ENCODE measurements at regions not wholly inside any gene's neighbourhood (a gene's known extent, or its start where the extent isn't known, plus 50 kb on each side); places are given as distances from the start of the nearest gene placed in this dataset.
A peak's percentile ranks its signal among the peaks of the same experiment; 100 is the strongest.

DNA sequence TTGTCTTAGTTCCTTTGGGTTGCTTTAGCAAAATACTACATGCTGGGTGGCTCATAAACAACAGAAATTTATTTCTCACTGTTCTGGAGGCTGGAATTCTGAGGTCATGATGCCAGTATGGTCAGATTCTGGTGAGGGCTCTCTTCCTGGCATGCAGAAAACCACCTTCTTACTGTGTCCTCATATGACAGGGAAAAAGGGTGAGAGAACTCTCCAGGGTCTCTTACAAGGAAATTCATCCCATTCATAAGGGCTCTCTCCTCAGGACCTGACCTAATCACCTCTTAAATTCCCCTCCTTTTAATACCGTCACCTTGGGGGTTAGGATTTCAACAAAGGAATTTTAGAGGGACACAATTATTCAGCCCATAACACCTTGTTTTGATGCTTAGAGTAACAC lies 243.1 kb upstream of the TNP1 start:
- DNase-seq: no peak

DNA sequence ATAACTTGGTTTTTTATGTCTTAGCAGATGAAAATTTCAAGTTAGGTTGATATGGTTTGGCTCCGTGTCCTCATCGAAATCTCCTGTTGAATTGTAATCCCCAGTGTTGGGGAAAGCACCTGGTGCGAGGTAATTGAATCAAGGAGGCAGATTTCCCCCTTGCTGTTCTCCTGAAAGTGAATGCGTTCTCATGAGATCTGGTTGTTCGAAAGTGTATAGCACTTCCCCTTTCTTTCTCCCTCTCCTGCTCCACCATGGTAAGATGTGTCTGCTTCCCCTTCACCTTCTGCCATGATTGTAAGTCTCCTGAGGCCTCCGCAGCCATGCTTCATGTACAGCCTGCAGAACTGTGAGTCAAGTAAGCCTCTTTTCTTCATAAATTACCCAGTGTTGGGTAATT lies 242.1 kb upstream of the TNP1 start:
- no peak for DNase-seq

DNA sequence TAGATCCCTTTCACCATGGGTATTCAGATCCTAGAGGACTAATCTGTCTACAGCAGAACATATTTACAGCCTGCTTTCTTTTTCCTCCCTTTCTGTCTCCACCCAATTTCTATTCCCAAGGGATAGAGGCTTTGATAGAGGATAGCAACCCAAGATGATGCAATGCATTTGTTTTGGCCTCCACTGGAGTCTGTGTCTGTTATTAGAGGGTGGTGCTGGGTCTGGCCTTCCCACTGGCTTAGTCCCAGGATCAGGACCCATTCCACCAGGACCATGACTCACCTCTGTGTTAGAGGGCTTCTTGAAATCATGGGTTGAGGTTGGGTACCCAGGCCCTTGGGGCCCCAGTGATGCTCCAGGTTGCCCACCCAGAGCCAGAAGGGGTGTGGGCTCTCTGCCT lies 239.7 kb upstream of the TNP1 start:
- DNase-seq: no peak

DNA sequence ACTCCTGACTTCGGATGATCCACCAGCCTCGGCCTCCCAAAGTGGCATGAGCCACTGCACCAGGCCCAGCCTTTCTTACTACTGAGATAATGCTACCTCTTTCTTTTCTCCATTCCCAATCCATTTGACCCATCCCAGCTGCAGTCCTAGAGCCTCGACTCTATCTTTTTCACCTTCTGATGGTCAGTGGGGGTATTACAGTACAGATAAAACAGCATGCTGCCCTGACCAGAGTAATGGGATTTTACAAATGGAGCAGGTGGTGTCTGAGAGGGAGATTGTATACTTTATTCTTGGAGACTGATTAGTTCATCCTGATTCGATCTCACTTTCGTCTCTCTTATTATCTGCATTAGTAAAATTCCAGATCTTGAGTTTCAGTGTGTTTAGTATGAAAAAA lies 238.6 kb upstream of the TNP1 start:
- DNase-seq: no peak

DNA sequence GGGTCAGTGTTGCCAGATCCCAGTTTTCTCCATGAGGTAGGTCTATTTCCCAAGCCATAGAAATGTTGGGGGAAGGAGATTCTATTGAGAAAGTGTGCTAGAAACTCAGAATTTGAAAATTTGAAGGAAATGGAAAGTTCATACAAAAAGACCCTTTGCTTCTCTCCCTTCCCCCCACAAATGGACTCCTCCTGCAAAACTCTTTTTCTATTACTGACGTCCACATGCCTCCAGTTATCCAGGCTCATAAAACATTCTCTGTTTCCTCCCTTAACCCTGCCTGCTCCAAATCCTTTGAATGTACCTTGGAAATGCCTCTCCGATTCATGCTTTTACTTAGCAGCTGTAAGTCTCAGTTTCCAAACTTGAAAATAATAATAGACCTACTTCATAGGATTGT lies 237.5 kb upstream of the TNP1 start:
- no peak for DNase-seq

DNA sequence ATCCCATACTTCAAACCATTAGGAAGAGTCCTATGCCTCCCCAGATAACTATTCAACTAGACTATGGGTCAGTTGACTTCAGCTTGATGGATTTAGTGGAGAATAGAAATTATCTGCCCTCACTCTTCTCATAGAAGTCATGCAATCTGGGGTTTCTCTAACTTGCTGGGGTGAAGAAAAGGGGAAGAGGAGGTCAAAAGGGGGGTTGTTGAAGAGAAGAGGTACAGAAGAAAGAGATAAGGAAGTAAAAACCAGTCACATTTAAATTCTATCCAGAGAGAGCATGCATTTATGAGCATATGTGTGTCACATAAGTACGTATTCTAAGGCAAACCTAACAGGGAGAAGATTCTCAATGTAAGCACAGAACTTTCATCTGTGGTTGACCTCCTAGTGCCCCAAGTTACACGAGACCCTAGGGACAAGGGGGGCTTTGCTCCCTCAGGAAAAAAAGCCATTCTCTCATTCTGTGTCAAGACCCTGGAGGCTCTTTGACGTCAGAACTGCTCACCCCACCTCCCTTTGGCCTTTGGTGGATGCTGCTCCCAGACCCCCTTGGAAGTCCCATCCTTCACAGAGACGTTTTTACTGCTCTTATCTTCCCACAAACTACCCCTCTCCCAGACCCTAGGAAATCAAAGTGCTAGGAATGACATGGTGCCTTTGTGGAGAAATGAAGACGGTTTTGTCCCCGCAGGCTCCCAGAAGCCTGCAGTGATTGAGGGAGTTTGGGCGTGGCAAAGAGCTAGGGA lies 236.8 kb upstream of the TNP1 start:
- DNase-seq: no peak

DNA sequence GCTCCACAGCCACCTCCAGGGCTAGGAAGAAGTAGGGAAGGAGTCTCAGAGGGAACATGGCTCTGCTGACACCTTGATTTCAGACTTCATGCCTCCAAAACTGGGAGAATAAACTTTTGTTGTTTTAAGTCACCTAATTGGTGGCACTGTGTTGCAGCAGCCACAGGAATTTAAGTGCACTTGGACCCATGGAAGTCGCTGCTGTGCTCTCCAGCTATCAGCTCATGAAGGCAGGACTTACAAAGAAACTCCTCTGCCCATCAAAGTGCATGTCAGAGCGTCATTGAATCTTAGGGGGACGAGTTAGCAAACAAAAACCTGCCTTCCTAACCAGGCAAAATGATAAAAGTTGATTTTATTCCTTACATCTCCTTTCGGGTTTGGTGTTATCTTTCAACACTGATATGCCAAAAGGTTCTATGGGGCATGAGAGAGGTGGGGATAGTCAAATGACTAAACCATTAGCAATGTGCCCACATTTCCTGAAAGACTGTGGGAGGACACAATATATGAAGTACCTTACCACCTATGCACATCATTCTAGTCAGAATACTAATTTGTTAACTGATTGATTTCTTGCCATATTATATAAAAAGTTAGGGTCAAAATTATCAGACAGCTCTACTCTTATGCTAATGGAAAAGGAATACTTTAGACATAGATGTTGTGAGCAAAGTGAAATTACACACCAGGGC lies 235.8 kb upstream of the TNP1 start:
- DNase-seq: peak; percentile 10

DNA sequence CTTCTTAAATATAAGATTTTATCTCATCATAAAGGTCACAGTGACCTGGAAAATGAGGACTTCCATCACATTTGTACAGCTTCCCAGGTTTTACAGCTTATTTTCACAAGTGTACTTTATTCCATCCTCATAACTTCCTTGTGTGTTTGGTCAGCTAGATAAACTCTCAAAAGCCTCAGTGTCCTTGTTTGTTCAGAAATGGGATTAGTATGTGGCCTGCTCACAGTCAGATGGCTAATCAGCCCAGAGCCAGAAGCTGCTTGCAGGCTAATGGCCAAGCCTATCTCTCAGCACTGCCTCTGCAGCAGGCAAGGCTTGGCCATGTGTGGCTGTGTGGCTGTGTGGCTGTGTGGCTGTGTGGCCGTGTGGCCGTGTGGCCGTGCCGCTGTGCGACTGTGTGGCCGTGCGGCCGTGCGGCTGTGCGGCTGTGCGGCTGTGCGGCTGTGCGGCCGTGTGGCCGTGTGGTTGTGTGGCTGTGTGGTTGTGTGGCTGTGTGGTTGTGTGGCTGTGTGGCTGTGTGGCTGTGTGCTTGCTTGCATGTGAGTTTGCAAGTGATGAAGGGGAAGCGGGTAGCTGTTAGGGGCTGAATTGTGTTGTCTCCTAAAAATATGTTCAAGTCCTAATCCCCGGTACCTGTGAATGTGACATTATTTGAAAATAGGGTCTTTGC lies 233.0 kb upstream of the TNP1 start:
- no peak for DNase-seq

DNA sequence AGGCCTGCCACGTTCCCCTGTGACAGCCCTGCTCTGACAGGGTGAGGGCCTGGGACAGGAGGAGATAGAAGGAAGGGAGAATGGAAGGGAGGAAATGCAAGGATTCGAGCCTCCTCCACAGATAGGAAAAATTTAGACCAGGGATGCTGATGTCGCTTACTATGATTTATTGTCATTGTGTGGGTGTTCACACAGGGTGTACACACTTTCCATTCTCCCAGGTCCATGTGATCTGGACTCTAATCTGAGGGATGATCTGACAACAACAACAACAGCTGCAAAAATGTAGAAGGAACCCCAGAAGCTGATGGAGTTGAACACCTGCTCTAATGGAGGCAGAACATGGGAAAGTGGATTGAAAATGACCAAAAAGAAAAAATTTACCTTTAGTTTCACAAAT lies 231.7 kb upstream of the TNP1 start:
- no peak for DNase-seq

DNA sequence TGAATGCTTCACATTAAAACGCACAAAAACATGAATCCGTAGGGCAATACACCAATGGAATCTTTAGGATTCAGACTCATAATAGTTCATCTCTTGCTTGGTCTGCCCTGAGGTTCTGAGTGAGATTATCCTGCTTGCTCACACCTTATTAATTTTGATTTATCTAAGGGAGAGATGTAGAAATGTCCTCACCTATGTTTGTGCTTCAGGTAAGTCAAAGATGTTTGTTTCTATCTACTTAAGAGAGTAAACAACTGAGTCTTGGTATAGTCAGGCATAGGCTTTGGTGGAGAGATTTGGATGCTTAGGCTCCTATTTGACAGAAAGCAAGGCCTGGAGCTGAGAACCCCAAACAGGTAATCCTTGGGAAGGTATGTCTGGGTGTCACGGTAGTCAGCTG lies 231.0 kb upstream of the TNP1 start:
- no peak for DNase-seq

DNA sequence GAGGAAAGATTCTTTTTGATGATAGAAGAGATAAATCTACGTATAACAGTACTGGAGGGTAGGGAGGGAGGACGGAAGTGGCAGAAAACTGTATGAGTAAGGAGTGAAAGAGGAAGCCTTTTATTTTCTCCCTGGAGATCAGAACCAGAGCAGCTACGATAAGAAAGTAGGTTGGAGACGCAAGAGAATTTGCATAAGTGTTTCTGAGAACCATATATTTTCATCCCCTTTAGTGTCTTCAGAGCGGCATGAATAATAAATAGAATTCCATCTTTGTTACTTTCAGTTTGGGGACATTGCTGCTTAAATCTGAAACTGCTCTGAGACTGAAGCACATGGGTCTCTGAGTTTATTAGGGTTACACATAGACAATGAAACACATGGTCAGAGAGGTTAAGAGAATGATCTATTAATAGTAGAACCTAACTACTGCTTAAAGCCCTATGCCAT lies 230.2 kb upstream of the TNP1 start:
- DNase-seq: peak; percentile 73

DNA sequence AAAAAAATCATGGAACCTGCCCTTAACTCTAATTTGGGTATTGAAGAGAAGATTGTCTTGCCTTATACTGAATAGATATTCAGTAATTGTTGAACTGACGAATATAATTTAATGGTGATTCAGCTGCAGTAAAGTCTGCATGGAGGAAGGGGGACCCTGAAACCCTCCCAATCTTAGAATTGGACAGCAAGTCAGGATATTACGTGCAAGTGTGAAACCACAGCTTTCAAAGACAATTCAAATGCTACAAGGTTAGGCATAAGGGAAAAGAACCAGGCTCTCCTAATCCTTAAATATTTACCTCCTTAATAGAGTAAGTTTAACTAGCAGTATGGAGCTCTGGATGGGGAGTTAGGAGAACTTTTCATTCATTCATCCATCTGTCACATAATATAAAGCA lies 226.9 kb upstream of the TNP1 start:
- DNase-seq: peak; percentile 54

DNA sequence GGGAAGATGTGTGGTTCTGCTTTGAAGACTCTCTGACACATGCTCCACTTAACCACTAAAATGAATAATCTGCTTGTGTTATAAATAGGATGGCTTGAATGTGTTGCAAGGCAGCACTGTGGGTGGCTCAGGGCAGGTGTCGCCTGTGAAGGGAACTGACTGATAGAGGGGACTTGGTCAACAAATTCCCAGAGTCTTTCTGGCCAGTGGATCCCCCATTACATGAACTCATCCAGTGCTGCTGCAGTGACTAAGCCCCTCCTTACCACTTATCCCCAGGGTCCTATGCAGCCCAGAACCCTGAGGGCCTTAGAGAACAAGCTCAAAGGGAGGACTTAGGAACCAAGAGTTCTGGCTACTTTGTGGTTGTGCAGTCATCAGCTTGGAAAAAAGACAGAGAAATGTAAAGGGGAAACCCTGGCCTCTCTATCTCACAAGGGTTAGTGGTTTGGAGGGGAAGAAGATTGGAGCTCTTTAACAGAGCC lies 226.2 kb upstream of the TNP1 start:
- DNase-seq: peak; percentile 53

DNA sequence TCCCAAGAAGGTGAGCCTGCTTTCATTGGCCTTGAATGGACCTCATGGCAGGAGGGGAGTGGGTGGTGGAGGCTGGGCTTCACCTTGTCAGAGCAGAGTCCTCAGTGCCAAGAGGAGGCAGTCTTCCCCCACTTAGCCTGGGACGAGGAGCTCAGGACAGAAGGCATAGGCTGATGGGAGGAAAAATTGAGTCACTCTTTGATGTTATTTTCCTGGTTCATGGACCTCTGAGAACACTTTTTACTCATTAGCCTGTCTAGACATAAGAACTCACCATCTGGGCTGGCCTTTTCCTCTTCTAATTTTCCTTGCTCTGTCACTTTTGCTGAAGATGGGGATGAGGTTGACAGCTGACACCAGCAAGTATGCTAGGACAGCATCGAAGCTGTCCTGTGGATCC lies 225.7 kb upstream of the TNP1 start:
- DNase-seq: no peak

DNA sequence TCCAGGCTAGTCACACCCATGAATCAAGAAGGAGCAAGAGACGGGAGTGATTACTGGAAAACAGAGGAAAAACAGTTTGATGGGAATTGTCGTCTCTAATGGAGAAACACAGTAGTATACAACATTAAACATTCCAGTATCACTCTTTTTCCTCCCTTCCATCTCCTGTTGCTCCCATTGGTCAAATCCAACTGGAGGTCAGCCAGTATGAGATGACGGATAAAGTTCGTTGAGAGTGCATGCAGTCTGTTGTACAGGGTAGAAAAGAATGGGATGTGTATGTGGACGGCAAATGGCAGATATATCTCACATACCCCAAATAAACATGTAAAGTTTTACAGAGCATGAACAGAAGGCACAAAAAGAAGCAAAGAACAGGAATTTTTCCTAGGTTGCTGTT lies 221.9 kb upstream of the TNP1 start:
- no peak for DNase-seq

DNA sequence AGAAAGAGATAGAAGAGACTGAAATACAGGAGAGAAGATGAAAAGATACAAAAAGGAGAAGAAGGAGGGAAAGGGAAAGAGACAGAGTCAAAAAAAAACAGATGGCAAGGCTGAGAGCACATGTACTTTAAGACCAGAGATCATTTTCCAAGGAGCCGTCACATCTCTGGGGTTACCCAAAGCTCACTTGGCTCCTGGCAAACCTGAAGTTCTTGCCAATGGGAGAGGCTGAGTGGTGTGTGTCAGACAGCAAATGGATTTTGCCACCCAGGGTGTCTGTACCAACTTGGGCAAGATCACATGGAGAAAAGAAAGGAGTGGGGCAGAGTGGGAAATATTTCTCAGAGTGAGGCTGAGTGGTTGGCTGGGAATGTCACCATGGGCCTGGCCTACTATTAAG lies 219.3 kb upstream of the TNP1 start:
- no peak for DNase-seq

DNA sequence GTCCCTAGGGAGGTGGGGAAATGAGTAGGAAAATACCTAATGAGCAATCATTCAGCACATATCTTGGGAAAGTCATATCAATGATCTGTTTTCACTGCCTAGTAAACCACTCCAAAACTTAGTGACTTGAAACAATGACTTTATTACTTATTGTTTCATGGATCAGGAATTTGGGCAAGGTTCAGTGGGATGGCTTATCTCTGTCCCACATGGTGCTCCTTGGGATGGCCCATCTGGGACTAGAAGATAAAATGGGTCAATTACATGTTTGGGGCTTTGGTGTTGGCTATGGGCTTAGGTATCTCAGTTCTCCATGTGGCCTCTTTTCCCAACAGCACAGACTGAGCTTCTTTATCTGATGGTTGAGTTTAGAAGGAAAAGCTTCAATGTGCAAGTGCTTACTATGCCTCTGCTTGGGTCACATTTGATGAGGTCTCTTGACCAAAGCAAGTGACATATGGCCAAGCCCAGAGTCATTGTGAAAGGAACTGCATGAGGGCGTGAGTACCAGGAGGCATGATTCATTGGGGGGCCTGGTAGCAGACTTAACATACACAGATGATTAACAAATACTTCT lies 218.1 kb upstream of the TNP1 start:
- peak; percentile 28 for DNase-seq

DNA sequence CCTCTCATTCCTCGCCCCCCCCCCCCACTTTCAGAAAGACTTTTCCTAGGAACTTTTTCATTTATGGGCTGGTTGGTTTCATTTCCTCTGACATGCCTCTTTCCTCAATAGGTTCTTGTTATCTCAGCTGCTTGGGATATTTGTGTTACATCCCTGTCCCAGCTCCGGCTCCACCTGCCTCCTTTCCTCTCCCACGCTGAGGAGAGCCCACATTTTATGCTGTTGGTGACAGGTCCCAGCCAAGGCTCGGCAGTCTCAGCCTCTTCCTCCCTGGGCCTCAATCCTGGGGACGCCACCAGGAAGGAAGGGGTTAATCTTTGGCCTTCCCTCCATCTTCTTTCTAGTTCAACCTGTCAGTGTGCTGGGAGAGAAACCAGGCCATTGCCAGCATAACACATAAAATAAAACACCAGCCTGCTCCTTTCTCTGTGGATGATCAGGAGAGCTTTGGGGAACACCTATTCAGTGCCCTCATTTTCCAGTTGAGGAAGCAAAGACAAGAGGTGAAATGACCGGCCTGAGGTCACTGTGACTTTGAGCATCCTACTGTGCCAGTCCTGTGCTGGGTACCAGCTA lies 216.9 kb upstream of the TNP1 start:
- no peak for DNase-seq

DNA sequence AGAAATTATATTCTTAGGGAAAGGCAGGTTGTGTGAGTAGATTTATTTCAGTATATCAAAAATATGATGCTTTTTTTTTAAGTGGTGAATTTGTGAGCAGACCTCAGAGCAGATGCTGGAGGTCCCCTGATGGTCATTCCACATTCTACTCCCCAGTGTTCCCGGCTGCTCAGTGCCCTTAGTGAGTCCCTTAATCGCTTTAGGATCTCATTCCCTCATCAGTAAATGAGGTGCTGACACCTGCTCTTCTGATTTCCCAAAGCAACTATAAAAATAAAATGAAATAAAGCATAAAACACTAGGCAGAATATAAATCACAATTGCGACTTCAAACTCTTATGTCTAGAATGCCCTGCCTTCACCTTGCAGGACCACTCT lies 216.2 kb upstream of the TNP1 start:
- no peak for DNase-seq

DNA sequence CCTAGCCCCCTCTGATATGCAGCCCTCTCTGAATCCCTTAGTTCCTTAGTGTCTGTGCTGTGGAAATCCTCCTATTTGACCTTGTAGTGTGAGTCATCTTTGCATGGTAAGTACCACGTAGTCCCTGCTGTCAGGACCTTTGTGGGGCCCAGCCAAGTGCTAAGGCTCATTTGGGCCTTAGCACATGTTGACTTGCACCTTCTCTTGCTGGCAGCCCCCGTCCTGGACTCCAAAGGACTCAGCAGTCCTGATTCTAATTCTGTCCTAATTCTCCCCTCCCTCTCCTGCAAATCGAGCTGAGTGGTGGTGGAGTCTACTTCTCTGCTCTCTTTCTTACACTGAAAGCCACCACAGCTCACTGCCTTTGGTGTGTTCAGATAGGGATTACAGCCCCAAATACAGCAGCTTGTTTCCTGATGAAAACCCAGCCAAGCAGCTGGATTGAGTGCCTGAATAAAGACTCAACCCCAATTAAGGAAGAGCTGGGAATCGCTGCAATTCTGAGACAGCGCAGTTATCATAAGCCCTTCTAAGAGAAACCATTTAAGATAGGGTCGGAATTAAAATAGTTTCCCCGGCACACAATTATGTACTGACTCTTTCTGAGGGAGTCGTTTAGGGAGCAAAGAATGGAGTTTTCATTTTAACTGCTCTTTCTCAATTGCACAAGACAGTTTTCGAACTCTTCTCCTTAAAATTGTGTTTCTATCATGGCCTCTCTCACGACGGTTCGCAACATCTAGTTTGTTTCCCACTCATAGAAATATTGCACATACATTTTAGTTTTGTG lies 215.6 kb upstream of the TNP1 start:
- no peak for DNase-seq

DNA sequence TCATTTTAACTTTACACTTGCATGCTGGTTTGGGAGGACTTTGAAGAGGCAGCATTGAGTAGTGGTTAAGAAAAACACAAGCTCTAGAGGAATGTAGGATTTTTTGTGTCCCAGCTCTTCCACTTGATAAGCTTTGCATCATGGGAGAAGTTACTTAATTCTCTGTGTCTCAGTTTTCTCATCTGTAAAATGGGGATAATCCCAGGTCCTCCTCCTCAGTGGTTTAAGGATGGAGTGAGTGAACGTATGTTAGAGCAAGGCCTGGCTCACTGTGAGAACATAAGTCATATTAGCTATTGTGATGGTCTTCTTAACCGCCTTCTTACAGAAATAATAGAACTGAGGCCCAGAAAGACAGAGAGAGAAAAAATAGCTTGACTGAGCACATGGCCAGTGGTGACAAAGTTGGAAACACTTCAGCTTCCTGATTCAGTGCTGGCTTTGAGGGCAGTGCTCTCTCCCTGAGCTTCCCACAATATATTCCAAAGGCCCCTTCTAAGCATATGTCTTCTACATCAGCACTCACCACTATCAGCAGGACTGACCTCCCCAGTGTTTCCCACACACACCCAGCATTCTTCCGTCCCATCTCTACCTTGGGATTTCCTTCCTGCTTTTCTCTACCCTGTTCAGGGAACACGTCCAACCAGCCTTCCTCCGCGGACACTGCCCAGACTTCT lies 214.9 kb upstream of the TNP1 start:
- DNase-seq: no peak

DNA sequence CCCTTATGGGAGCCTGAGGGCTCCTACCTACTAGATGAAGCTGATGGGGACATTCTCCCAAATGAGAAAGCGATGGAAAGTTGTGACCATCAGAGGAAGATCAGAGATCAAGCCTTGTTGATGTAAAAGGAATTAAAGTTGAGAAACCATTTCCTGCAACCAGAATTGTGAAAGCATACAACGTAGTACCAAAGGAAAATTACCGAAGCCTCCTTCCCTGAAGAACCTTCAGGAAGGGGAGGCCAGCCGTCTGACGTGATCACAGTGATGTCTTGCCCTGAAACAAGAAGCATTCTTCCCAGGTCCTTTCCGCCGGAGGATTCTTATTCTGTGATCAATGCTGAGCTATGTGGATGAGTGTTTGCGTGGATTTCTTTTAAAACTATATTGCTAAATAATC lies 211.6 kb upstream of the TNP1 start:
- no peak for DNase-seq
